Inferior parietal cortex (tissue), 1 donor: ENCODE measurements at regions not wholly inside any gene's neighbourhood (a gene's known extent, or its start where the extent isn't known, plus 50 kb on each side); places are given as distances from the start of the nearest gene placed in this dataset.

Experiments
- DNase-seq: peaks from one replicate; pipeline ENCODE4 v3.0.0-alpha.2; 2016; ENCODE audit errors: extremely low spot score

- no peak for DNase-seq
Observed at GRCh38 chr9:84450029-84450428, 109.5 kb upstream of the SLC28A3 start.

GRCh38 chr9:84456527-84456926, 116.0 kb upstream of the SLC28A3 start:
- no peak for DNase-seq

- no peak for DNase-seq
Observed at GRCh38 chr9:84460695-84461094, 120.1 kb upstream of the SLC28A3 start.

GRCh38 chr9:84463272-84463671, 122.7 kb upstream of the SLC28A3 start:
- DNase-seq: no peak

GRCh38 chr9:84466580-84467285, 126.2 kb upstream of the SLC28A3 start:
- no peak for DNase-seq

GRCh38 chr9:84471816-84472215, 131.3 kb upstream of the SLC28A3 start:
- DNase-seq: no peak

- DNase-seq: no peak
Observed at GRCh38 chr9:84478996-84479395, 138.4 kb upstream of the SLC28A3 start.

GRCh38 chr9:84480071-84480470, 139.5 kb upstream of the SLC28A3 start:
- DNase-seq: no peak

- no peak for DNase-seq
Observed at GRCh38 chr9:84481231-84481630, 140.7 kb upstream of the SLC28A3 start.

GRCh38 chr9:84481636-84482218, 141.2 kb upstream of the SLC28A3 start:
- no peak for DNase-seq

- no peak for DNase-seq
Observed at GRCh38 chr9:84482607-84483006, 142.0 kb upstream of the SLC28A3 start.

- DNase-seq: no peak
Observed at GRCh38 chr9:84484172-84484571, 143.6 kb upstream of the SLC28A3 start.

GRCh38 chr9:84485539-84485938, 145.0 kb upstream of the SLC28A3 start:
- no peak for DNase-seq

GRCh38 chr9:84486663-84487062, 146.1 kb upstream of the SLC28A3 start:
- DNase-seq: no peak

GRCh38 chr9:84490206-84490841, 149.8 kb upstream of the SLC28A3 start:
- DNase-seq: no peak

- no peak for DNase-seq
Observed at GRCh38 chr9:84490842-84491325, 150.3 kb upstream of the SLC28A3 start.

- DNase-seq: no peak
Observed at GRCh38 chr9:84492366-84493159, 152.0 kb upstream of the SLC28A3 start.

GRCh38 chr9:84493284-84493947, 152.9 kb upstream of the SLC28A3 start:
- no peak for DNase-seq

GRCh38 chr9:84499969-84500582, 159.5 kb upstream of the SLC28A3 start:
- DNase-seq: no peak

- no peak for DNase-seq
Observed at GRCh38 chr9:84500826-84501225, 160.3 kb upstream of the SLC28A3 start.

GRCh38 chr9:84501587-84501986, 161.0 kb upstream of the SLC28A3 start:
- DNase-seq: no peak
